ENCODE measurements at regions not wholly inside any gene's neighbourhood (a gene's known extent, or its start where the extent isn't known, plus 50 kb on each side); places are given as distances from the start of the nearest gene placed in this dataset.
A peak's percentile ranks its signal among the peaks of the same experiment; 100 is the strongest.
"Not testable (repeated sequence)": the region's sequence is repeated elsewhere in the genome, so short reads cannot be mapped to it uniquely, and the experiment has no call there.

GRCh38 chr4:189874591-189874990, 66.1 kb upstream of the FRG1 start:
- H3K9me3 ChIP-seq = no peaks in the 10 kb centered on the region
- no peaks in the 10 kb centered on the region for H3K36me3 ChIP-seq
- no peaks in the 10 kb centered on the region for H3K27me3 ChIP-seq
- H3K27ac ChIP-seq = no peak overlapping the region
- no peak for DNase-seq
- no peak for TF ChIP-seq CTCF (IDR thresholded peaks at IDR 0.05)
- H3K4me1 ChIP-seq = no peaks in the 10 kb centered on the region
- intact Hi-C loops (cut with DNase I; ENCODE audit: low total_unique reads) = no loop called here
- no peak overlapping the region for H3K4me3 ChIP-seq

DNA sequence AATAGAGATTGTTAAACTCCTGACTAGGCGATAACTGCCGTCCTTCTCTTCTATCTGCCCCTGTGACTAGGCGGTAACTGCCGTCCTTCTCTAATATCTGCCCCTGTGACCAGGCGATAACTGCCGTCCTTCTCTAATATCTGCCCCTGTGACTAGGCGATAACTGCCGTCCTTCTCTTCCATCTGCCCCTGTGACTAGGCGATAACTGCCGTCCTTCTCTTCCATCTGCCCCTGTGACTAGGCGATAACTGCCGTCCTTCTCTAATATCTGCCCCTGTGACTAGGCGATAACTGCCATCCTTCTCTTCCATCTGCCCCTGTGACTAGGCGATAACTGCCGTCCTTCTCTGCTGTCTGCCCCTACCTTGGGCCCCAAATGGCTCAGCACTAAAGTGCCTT, 59.5 kb upstream of the FRG1 start:
- peak; percentile 23 to 65 for DNase-seq
- H3K27ac ChIP-seq; H3K27me3 ChIP-seq; H3K4me3 ChIP-seq; H3K9me3 ChIP-seq; intact Hi-C loops (cut with DNase I; ENCODE audit: low total_unique reads); H3K4me1 ChIP-seq; H3K36me3 ChIP-seq: not testable (repeated sequence)

GRCh38 chr4:189888407-189888806, 52.3 kb upstream of the FRG1 start:
- intact Hi-C loops (cut with DNase I; ENCODE audit: low total_unique reads) = not testable (repeated sequence)

More at GRCh38 chr4:189888407-189888806, 52.3 kb upstream of the FRG1 start:
- not testable (repeated sequence) for H3K9me3 ChIP-seq, H3K4me3 ChIP-seq, H3K27ac ChIP-seq, H3K27me3 ChIP-seq, H3K4me1 ChIP-seq, H3K36me3 ChIP-seq, DNase-seq
